ENCODE measurements at regions not wholly inside any gene's neighbourhood (a gene's known extent, or its start where the extent isn't known, plus 50 kb on each side); places are given as distances from the start of the nearest gene placed in this dataset.
A peak's percentile ranks its signal among the peaks of the same experiment; 100 is the strongest.

- FAIRE-seq, result no peak
- DNase-seq (ENCODE audit: insufficient read length, low spot score), result peak; percentile 39
Measured at GRCh38 chr4:38189445-38189844, 229.2 kb downstream of the PTTG2 start.

- peak; percentile 49 for DNase-seq (ENCODE audit: insufficient read length, low spot score)
- FAIRE-seq, result peak; percentile 71
Measured at GRCh38 chr4:38190717-38191178, 230.6 kb downstream of the PTTG2 start.

- DNase-seq (ENCODE audit: insufficient read length, low spot score) (no peak), FAIRE-seq (no peak)
Measured at GRCh38 chr4:38192516-38192915, 232.3 kb downstream of the PTTG2 start.

GRCh38 chr4:38193236-38193863 is 233.2 kb downstream of the PTTG2 start:
- no peak for FAIRE-seq
- DNase-seq (ENCODE audit: insufficient read length, low spot score), result no peak

- FAIRE-seq (no peak), DNase-seq (ENCODE audit: insufficient read length, low spot score) (no peak)
Measured at GRCh38 chr4:38194047-38194602, 233.9 kb downstream of the PTTG2 start.

- DNase-seq (ENCODE audit: insufficient read length, low spot score) (no peak), FAIRE-seq (no peak)
Measured at GRCh38 chr4:38195486-38195885, 235.3 kb downstream of the PTTG2 start.

GRCh38 chr4:38195911-38196310 is 235.7 kb downstream of the PTTG2 start:
- DNase-seq (ENCODE audit: insufficient read length, low spot score), result no peak
- FAIRE-seq, result no peak

GRCh38 chr4:38202242-38202641 is 242.0 kb downstream of the PTTG2 start:
- no peak for FAIRE-seq

GRCh38 chr4:38203609-38204008 is 243.4 kb downstream of the PTTG2 start:
- no peak for DNase-seq (ENCODE audit: insufficient read length, low spot score)
- no peak for FAIRE-seq

More at GRCh38 chr4:38202242-38202641, 242.0 kb downstream of the PTTG2 start:
- no peak for DNase-seq (ENCODE audit: insufficient read length, low spot score)

- DNase-seq (ENCODE audit: insufficient read length, low spot score), result no peak
- no peak for FAIRE-seq
Measured at GRCh38 chr4:38204339-38205035, 244.3 kb downstream of the PTTG2 start.

GRCh38 chr4:38205261-38205660 is 245.1 kb downstream of the PTTG2 start:
- no peak for DNase-seq (ENCODE audit: insufficient read length, low spot score)
- FAIRE-seq, result no peak

GRCh38 chr4:38207110-38207457 is 246.9 kb downstream of the PTTG2 start:
- FAIRE-seq (no peak), DNase-seq (ENCODE audit: insufficient read length, low spot score) (no peak)

- DNase-seq (ENCODE audit: insufficient read length, low spot score), result no peak
- FAIRE-seq, result no peak
Measured at GRCh38 chr4:38209654-38210053, 249.5 kb downstream of the PTTG2 start.

- FAIRE-seq, result no peak
- no peak for DNase-seq (ENCODE audit: insufficient read length, low spot score)
Measured at GRCh38 chr4:38210396-38211114, 250.4 kb downstream of the PTTG2 start.

- DNase-seq (ENCODE audit: insufficient read length, low spot score) (no peak), FAIRE-seq (no peak)
Measured at GRCh38 chr4:38211885-38212284, 251.7 kb downstream of the PTTG2 start.

- FAIRE-seq (no peak), DNase-seq (ENCODE audit: insufficient read length, low spot score) (no peak)
Measured at GRCh38 chr4:38213083-38213805, 253.0 kb downstream of the PTTG2 start.

GRCh38 chr4:38222892-38223291 is 262.7 kb downstream of the PTTG2 start:
- FAIRE-seq, result no peak
- no peak for DNase-seq (ENCODE audit: insufficient read length, low spot score)

- DNase-seq (ENCODE audit: insufficient read length, low spot score) (no peak), FAIRE-seq (no peak)
Measured at GRCh38 chr4:38223306-38223705, 263.1 kb downstream of the PTTG2 start.

- DNase-seq (ENCODE audit: insufficient read length, low spot score) (no peak), FAIRE-seq (no peak)
Measured at GRCh38 chr4:38223782-38224236, 263.6 kb downstream of the PTTG2 start.

- DNase-seq (ENCODE audit: insufficient read length, low spot score) (no peak), FAIRE-seq (no peak)
Measured at GRCh38 chr4:38224850-38225249, 264.7 kb downstream of the PTTG2 start.

- no peak for DNase-seq (ENCODE audit: insufficient read length, low spot score)
- no peak for FAIRE-seq
Measured at GRCh38 chr4:38226170-38226569, 266.0 kb downstream of the PTTG2 start.
